Endothelial cell of umbilical vein (primary cell): ENCODE measurements at regions not wholly inside any gene's neighbourhood (a gene's known extent, or its start where the extent isn't known, plus 50 kb on each side); places are given as distances from the start of the nearest gene placed in this dataset.

ENCODE experiments used
- BruUV-seq: library from RNA; stranded (reverse); fragments of 400-500 nt; replicated peaks from 2 replicates; lab custom pipeline; 2021; lab: Mats Ljungman, UMichigan
- CTCF ChIA-PET: fragments of 300-600, 350-600 bp; sonication (Branson Sonifier 250); formaldehyde crosslinking; loops from one replicate; lab custom pipeline; 2021; ENCODE audit warnings: antibody characterized with exemption, inconsistent platforms; lab: Charles Lee
- POLR2A ChIA-PET: fragments of 300-600, 350-600 bp; sonication (Branson Sonifier 250); formaldehyde crosslinking; loops from one replicate; lab custom pipeline; 2021; ENCODE audit warnings: antibody characterized with exemption, inconsistent platforms; lab: Charles Lee
- DNase-seq: peaks from one replicate; pipeline ENCODE4 v3.0.0-alpha.2; 2011; ENCODE audit warnings: low read depth, low spot score
- FAIRE-seq: peaks from 2 replicates; lab custom pipeline; 2011; peaks lifted over from hg19 to GRCh38; lab: Jason Lieb, UNC
- H2AFZ ChIP-seq: 2 replicates; pipeline ENCODE4 v1.6.0; 2012; ENCODE audit warnings: low read depth, low read length, control low read depth, inconsistent platforms
- H3K27ac ChIP-seq: 2 replicates; pipeline ENCODE4 v1.5.1; 2011; ENCODE audit warnings: low read depth, mild to moderate bottlenecking, control low read depth, low read length, moderate library complexity; ENCODE audit not compliant: insufficient read depth
- H3K27me3 ChIP-seq, 2 experiments: 2 replicates each; pipeline versions ENCODE4 v1.6.0 to v1.6.1; 2011; ENCODE audit warnings: low read length in 2 of 2, mixed read lengths in 1 of 2; ENCODE audit not compliant: control insufficient read depth in 2 of 2, insufficient read depth in 2 of 2
- H3K36me3 ChIP-seq, 2 experiments: 2 replicates in 1 of 2; 3 replicates in 1 of 2; pipeline ENCODE4 v1.5.1; 2011; ENCODE audit warnings: low read length in 2 of 2, mild to moderate bottlenecking in 1 of 2, moderate library complexity in 1 of 2; ENCODE audit not compliant: control insufficient read depth in 2 of 2, insufficient read depth in 2 of 2; ENCODE audit errors: extremely low read depth in 1 of 2
- H3K4me1 ChIP-seq: 3 replicates; pipeline ENCODE4 v1.5.1; 2011; ENCODE audit warnings: mild to moderate bottlenecking, low read length; ENCODE audit not compliant: control insufficient read depth, insufficient read depth; ENCODE audit errors: extremely low read depth
- H3K4me2 ChIP-seq: 2 replicates; pipeline ENCODE4 v1.6.1; 2011; ENCODE audit warnings: low read length, control low read depth, mixed read lengths; ENCODE audit not compliant: insufficient read depth
- H3K4me3 ChIP-seq, 3 experiments: fragments of 200-600 bp in 1 of 3; sonication (generic), shearing (Covaris generic) in 1 of 3; replicated peaks in 1 of 3; 2 replicates each; pipeline ENCODE4 v1.5.1; 2011 to 2016; ENCODE audit warnings: control low read depth in 3 of 3, low read length in 3 of 3, mild to moderate bottlenecking in 2 of 3, inconsistent platforms in 1 of 3, low read depth in 1 of 3, moderate library complexity in 1 of 3; ENCODE audit not compliant: insufficient read depth in 1 of 3
- H3K79me2 ChIP-seq: 2 replicates; pipeline ENCODE4 v1.6.0; 2012; ENCODE audit warnings: low read length, inconsistent platforms; ENCODE audit not compliant: control insufficient read depth, insufficient read depth
- H3K9ac ChIP-seq: replicated peaks from 2 replicates; pipeline ENCODE3; 2011; ENCODE audit warnings: low read length, control low read depth; ENCODE audit not compliant: insufficient read depth; ENCODE audit errors: extremely low read depth
- H3K9me1 ChIP-seq: replicated peaks from 3 replicates; pipeline ENCODE4 v1.6.0; 2011; ENCODE audit warnings: mild to moderate bottlenecking, low read length; ENCODE audit not compliant: control insufficient read depth, insufficient read depth; ENCODE audit errors: extremely low read depth
- H3K9me3 ChIP-seq: replicated peaks from 2 replicates; pipeline ENCODE4 v1.5.1; 2012; ENCODE audit warnings: low read length, inconsistent platforms; ENCODE audit not compliant: control insufficient read depth, insufficient read depth
- H4K20me1 ChIP-seq: replicated peaks from 2 replicates; pipeline ENCODE3; 2011; ENCODE audit warnings: mild to moderate bottlenecking, low read length; ENCODE audit not compliant: control insufficient read depth, insufficient read depth; ENCODE audit errors: extremely low read depth
- EZH2 ChIP-seq: IDR thresholded peaks from 2 replicates; pipeline ENCODE4 v1.6.1; 2012; ENCODE audit warnings: borderline replicate concordance, low read depth, mild to moderate bottlenecking, moderate library complexity, low read length, inconsistent platforms; ENCODE audit not compliant: severe bottlenecking
- GATA2 ChIP-seq: IDR thresholded peaks from 2 replicates; pipeline ENCODE4 v1.7.0; 2011; ENCODE audit warnings: low read depth, mild to moderate bottlenecking, moderate library complexity, mixed read lengths, low read length; ENCODE audit not compliant: insufficient read length, insufficient read depth
- MAX ChIP-seq: IDR thresholded peaks from 2 replicates; pipeline ENCODE4 v1.6.1; 2011; ENCODE audit not compliant: insufficient read depth, insufficient read length
- MYC ChIP-seq: IDR thresholded peaks from one replicate; pipeline ENCODE4 v1.6.1; 2011; ENCODE audit warnings: mild to moderate bottlenecking, low read depth, low read length
- POLR2A ChIP-seq: IDR thresholded peaks from 2 replicates; pipeline ENCODE4 v1.6.1; 2012; ENCODE audit warnings: low read depth, mild to moderate bottlenecking, control low read depth, low read length
- POLR2AphosphoS5 ChIP-seq: IDR thresholded peaks from 2 replicates; pipeline ENCODE4 v1.6.1; 2012; ENCODE audit warnings: low read depth, mild to moderate bottlenecking, control low read depth, low read length, moderate library complexity; ENCODE audit not compliant: insufficient read depth
- dilution Hi-C: fragments of 300-500 bp; cut with MboI; formaldehyde crosslinking; loops from one replicate; pipeline ENCODE4 v1.15.0; 2019; ENCODE audit warnings: low sequenced_read_pairs; ENCODE audit not compliant: extremely low pct_ligation_motif_present
- intact Hi-C: fragments of 100-400 bp; cut with micrococcal nuclease; formaldehyde crosslinking; loops from one replicate; pipeline ENCODE4 v1.10.0; 2022
- TF ChIP-seq, protein P1 (sequence below), 2 donors: IDR thresholded peaks; 1 replicate in 1 of 2; 2 replicates in 1 of 2; pipeline ENCODE4 v1.5.1; 2011; ENCODE audit warnings: low read length in 2 of 2, mild to moderate bottlenecking in 2 of 2, moderate library complexity in 2 of 2, control low read depth in 1 of 2, inconsistent platforms in 1 of 2, low read depth in 1 of 2; ENCODE audit not compliant: insufficient read depth in 1 of 2; ENCODE audit errors: extremely low read depth in 1 of 2

- POLR2A ChIA-PET, result no interaction called here
- no peak overlapping the region for H3K4me2 ChIP-seq
- DNase-seq (no peak), FAIRE-seq (no peak)
- CTCF ChIA-PET, result no interaction called here
- no peaks in the 10 kb centered on the region for H3K9me1 ChIP-seq
- no peak overlapping the region for H3K9ac ChIP-seq
- no peak overlapping the region for H3K4me3 ChIP-seq
- H3K36me3 ChIP-seq, result no peaks in the 10 kb centered on the region
- dilution Hi-C loops (no loop called here), intact Hi-C loops (loop anchor here (5.0 kb wide), 1 partner anchor 75 kb away; no protein-coding TSS in a partner anchor)
- no peaks in the 10 kb centered on the region for H3K27me3 ChIP-seq
- no TSS peak for BruUV-seq
- no peak overlapping the region for H3K27ac ChIP-seq
- H2AFZ ChIP-seq, result no peak overlapping the region
- TF ChIP-seq MAX (no peak), POLR2A (no peak), POLR2AphosphoS5 (no peak), MYC (no peak), GATA2 (no peak)
- no peaks in the 10 kb centered on the region for H3K9me3 ChIP-seq
- no peaks in the 10 kb centered on the region for H4K20me1 ChIP-seq
- no peaks in the 10 kb centered on the region for H3K4me1 ChIP-seq
- H3K79me2 ChIP-seq, result no peaks in the 10 kb centered on the region
Observed at GRCh38 chr9:88197016-88197415, 58.7 kb upstream of the SPATA31C2 start.

- no peak overlapping the region for H3K4me3 ChIP-seq
- no peaks in the 10 kb centered on the region for H4K20me1 ChIP-seq
- no peaks in the 10 kb centered on the region for H3K36me3 ChIP-seq
- no peaks in the 10 kb centered on the region for H3K79me2 ChIP-seq
- no peak overlapping the region for H3K4me2 ChIP-seq
- H3K27me3 ChIP-seq, result no peaks in the 10 kb centered on the region
- dilution Hi-C loops (no loop called here), intact Hi-C loops (loop anchor here (5.0 kb wide), 1 partner anchor 76 kb away; no protein-coding TSS in a partner anchor)
- no peaks in the 10 kb centered on the region for H3K9me1 ChIP-seq
- FAIRE-seq (no peak), DNase-seq (no peak)
- no peaks in the 10 kb centered on the region for H3K9me3 ChIP-seq
- POLR2A ChIA-PET, result no interaction called here
- no peak overlapping the region for H2AFZ ChIP-seq
- no peaks in the 10 kb centered on the region for H3K4me1 ChIP-seq
- TF ChIP-seq, protein P1, sequence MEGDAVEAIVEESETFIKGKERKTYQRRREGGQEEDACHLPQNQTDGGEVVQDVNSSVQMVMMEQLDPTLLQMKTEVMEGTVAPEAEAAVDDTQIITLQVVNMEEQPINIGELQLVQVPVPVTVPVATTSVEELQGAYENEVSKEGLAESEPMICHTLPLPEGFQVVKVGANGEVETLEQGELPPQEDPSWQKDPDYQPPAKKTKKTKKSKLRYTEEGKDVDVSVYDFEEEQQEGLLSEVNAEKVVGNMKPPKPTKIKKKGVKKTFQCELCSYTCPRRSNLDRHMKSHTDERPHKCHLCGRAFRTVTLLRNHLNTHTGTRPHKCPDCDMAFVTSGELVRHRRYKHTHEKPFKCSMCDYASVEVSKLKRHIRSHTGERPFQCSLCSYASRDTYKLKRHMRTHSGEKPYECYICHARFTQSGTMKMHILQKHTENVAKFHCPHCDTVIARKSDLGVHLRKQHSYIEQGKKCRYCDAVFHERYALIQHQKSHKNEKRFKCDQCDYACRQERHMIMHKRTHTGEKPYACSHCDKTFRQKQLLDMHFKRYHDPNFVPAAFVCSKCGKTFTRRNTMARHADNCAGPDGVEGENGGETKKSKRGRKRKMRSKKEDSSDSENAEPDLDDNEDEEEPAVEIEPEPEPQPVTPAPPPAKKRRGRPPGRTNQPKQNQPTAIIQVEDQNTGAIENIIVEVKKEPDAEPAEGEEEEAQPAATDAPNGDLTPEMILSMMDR (IDR thresholded peaks at IDR 0.05; ENCODE audit: extremely low read depth in 1 of 2, insufficient read depth in 1 of 2, low read depth in 1 of 2, low read length in 2 of 2), result no peak
- no peak for TF ChIP-seq POLR2AphosphoS5
- TF ChIP-seq EZH2, result no peak
- no TSS peak for BruUV-seq
- CTCF ChIA-PET, result no interaction called here
- no peak overlapping the region for H3K9ac ChIP-seq
- no peak overlapping the region for H3K27ac ChIP-seq
Observed at GRCh38 chr9:88196142-88196790, 58.0 kb upstream of the SPATA31C2 start.
